HG02970 (cell line): ENCODE measurements at regions not wholly inside any gene's neighbourhood (a gene's known extent, or its start where the extent isn't known, plus 50 kb on each side); places are given as distances from the start of the nearest gene placed in this dataset.
A peak's percentile ranks its signal among the peaks of the same experiment; 100 is the strongest.

Experiments used
- ATAC-seq: cut with Tn5 transposase; IDR thresholded peaks from one replicate; pipeline ENCODE4 v1.9.1; 2021; ENCODE audit warnings: mild to moderate bottlenecking, moderate library complexity, moderate number of reproducible peaks; ENCODE audit not compliant: unreplicated experiment, low FRiP score

DNA sequence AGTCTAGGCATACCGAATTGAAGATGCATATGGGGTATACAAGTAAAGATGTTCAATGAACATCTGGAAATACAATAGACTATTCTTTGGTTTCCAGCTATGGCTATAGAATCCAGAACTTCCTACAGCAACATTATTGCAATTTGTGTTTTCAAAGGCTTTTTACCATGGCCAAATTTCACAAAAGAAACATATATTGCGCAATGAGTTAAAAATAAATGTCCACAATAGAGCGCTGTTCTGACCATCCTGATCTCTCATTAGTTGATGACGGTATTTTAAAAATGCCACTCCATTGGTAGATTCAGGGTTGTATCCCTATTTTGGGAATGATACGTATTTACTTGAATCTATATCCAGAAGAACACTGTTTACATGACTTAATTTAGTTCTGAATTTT lies 139.2 kb downstream of the LINC00632 start:
- no peak for ATAC-seq

DNA sequence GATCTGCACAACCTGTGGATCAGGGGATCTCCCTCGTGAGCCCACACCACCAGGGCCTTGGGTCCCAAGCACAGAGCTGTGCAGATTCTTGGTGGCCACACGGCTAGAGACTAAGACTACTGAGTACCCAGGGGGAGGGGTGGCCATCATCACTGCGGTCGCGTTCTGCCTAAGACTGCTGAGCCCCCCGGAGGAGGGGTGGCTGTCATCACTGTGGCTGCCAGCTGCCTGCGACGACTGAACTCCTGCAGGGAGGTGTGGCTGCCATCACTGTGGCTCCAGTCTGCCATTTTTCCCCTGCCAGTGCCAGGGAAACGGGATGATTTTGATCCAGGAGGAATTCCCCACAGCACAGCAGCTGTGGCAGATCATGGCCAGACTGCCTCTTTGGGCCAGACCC lies 141.7 kb upstream of the SPANXB1 start:
- no peak for ATAC-seq

DNA sequence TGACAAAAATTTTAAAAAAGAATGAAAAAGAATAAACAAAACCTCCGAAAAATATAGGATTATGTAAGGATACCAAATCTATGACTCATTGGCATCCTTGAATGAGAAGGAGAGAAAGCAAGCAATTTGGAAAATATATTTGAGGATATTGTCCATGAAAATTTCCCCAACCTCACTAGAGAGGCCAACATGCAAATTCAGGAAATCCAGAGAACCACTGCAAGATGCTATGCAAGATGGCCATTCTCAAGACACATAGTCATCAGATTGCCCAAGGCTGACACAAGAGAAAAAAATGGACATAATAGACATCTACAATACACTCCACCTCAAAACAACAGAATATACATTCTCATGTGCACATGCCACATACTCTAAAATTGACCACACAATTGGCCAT lies 135.9 kb upstream of the SPANXB1 start:
- ATAC-seq: no peak

DNA sequence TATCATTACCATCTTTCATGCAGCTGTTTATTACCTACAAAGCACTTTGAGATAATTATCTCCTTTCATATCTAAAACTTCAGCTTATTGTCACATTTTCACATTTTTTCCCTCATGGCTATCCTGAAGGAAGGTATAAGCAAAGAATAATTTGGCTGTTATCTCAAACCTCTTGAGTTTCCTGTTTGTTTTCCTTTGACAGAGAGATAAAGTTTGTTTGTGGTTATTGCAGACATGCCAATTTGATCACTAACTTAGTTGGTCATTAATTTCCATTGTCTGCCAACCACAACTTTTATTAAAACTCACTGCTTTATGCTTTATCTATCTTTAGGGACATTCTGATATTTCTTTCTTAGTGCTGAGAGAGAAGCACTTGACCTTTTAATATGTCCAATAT lies 89.8 kb upstream of the SPANXB1 start:
- no peak for ATAC-seq

DNA sequence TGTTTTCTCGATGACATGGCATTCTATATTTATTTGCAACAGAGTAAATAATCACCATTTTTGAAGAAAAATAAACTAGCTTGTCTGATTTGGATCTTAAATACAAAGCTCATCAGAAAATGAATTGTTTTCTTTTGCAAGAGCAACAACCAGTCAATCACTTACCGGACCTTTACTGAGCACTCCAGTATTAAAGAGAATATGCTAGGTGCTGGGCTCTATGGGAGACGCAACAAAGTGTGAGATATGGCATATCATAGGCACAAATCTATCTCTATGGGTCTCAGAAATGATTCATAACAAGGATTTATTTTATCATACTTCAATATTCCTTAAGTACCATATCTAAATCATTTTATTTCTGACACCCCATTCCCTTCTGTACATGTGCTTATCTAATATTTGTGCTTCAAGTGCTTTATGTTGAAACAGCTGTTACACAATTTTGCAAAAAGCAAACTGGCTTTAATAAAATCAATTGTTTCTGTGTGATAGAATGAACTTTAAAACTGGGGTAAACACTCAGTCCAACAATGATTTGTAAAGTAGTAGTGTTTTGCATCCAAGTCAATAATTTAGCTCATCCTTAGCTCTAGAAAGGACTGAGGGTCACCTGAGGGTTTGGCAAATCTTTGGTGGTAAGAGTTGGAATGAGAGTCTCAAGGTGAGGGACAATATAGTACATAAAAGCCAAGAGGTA lies 88.4 kb upstream of the SPANXB1 start:
- no peak for ATAC-seq

DNA sequence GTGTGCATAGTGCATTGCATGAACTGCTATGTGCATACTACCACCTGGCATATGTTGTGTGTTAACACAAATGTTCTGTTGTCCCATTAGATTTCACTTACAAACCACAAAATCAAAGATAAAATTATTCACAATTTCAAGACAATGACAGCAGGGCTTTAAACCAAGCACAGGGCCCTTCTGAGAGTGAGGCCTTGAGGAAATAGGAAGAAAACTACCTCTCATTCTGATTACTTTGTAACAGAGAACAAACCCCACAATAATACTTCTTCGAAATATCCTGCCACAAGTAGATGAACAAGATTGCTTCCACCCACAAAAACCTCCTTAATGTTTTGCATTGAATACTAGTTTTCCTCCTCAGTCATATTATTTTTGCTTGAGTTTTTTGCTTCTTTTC lies 85.5 kb upstream of the SPANXB1 start:
- ATAC-seq: no peak

DNA sequence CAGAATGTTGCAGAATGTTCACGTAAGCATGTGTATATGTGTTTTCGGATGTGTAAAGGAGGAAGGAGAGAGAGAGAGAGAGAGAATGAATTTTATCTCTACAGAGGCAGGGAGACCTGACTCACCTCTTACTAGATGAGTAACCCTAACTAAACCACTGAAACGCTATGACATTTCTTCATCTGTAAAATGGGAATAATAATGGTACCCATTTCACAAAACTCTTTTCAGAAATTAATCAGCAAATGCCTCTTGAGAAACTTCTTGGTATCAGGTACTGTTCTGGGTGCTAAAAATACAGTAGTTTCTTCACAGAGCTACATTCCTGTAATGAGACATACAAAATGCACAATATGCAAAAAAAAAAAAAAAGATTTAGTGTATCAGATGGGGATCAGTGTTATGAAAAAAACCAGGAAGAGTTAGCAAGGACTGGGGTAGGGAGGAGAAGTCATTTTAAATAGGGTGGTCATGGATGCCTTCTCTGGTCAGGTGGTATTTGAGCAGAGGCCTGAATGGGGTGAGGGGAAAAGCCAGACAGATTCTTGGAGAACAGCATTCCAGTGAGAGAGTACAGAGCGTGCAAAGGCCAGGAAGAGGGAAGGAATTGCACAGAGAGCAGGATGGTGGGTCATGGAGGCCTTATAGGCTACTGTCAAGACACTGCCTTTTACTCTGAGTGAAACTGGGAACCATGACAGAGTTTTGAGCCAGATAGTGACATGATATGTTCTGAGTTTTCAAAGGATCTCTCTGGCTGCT lies 84.9 kb upstream of the SPANXB1 start:
- ATAC-seq: no peak

DNA sequence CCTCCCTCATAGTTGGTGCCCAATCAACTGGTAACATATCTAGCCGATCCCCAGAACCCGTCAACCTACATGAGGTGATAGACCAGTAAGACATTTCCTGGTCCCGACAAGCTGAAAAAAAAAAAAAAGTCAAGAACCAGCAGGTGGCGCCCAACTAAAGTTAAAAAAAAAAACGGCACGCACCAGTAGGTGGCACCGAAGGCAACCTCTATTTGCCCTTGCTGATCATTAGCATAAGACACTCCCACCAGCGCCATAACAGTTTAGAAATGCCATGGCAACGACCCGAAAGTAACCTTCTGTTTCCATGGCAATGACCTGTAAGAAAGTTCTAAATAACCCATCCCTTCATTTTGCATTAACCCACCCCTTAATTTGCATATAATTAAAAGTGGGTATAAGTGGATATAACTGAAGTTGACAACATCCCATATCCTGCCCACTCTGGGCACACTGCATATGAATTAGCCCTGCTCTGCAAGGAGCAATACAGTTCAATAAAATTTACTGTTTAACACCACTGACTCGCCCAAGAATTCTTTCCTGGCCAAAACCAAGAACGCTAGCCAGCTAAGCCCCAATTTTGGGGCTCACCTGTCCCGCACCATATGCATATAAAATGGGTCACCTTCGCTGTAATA lies 83.9 kb upstream of the SPANXB1 start:
- ATAC-seq: peak; percentile 96

DNA sequence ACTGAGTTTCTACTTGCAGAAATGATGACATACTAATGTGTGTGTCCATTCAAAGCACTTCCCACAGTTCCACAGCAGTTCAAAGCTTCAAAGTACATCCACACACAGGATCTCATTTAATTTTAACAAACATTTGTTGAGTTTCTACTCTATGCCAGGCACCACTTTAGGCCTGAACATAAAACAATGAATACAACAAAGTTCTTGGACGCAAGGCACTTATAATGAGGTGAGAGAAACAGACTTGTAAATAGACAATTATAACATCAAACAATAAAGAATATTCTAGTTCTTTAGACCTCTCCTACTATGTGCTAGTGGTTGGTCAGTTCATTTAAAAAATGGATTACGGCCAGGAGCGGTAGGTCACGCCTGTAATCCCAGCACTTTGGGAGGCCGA lies 82.0 kb upstream of the SPANXB1 start:
- no peak for ATAC-seq

DNA sequence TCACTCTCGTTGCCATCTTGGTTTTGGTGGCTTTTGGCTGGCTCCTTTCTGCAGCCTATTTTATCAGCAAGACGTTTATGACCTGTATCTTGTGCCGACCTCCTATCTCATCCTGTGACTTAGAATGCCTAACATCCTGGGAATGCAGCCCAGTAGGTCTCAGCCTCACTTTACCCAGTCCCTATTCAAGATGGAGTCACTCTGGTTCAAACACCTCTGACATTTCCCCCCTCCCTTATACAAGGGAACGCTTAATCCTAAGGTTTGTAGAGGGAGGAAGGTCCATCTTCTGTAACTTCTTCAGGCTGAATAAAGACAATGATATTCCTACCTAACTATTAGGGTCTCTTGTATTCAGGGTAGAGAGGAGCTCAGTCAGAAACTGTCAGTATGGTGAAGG lies 79.3 kb upstream of the SPANXB1 start:
- ATAC-seq: no peak

DNA sequence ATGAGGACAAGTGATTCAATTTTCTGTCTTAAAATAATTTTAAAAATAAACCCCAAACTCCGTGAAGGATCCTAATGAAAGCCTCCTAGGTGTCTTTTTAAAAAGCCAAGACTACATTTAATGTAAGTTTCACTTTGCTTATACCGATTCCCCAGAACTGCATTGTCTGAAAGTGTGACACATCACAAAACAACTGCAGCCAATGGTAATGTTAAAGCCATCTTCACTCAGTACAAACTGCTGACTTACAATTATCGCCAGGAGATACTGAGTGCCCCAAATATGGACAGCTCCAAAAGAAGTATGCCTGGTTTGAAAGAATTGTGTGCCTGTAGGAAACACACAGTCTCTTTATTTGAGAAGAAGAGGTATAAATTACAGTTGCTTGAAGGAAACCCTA lies 73.7 kb upstream of the SPANXB1 start:
- ATAC-seq: no peak

DNA sequence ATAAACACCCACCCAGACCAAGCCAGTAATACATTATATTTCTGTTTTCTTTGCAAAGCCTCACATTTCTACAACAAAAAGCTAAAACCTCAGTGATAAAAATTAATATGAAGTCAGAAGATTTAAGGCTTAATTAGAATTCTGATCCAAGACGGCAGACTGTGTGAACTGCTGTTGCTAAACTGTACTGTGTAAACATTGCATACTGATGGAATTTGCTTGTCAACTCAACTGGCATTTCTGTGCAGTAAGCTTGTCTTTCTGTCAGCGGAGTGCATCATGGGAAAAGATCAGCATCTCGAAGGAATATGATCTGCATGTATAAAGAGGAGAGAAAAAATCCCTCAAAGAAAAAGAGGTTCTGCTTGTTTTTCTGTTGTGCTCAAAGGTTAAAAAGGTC lies 69.4 kb upstream of the SPANXB1 start:
- ATAC-seq: no peak

DNA sequence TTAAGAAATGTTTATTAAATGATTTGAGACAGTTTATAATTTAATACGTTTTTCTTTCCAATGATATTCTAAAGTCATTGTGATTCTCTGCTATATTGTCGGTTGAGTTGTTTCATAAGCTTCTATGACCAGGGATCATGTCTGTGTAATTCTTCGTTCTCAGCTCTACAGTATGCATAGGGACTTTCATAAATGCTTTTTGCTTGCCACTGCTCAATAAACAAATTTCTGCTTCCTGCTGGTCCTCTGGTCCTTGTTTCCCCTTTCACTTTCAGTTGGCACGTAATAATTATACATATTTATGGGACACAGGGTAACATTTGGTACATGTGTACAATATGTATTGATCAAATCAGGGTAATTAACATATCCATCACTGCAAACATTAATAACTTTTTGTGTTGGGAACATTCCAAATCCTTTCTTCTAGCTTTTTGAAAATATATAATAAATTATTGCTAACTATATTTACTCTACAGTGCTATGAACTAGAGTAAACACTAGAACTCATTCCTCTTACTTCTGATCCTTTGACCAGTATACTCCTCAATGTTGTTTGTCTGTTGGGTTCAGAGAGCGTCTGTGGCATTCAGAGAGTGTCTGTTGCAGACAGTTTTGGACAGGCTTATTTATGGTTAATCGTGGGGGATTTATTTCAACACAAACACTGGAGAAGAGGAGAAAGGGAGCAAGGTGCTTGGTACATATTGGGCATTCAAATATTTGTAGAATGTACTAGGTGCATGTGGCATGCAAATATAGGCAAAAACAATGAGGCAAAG lies 68.3 kb upstream of the SPANXB1 start:
- ATAC-seq: no peak

DNA sequence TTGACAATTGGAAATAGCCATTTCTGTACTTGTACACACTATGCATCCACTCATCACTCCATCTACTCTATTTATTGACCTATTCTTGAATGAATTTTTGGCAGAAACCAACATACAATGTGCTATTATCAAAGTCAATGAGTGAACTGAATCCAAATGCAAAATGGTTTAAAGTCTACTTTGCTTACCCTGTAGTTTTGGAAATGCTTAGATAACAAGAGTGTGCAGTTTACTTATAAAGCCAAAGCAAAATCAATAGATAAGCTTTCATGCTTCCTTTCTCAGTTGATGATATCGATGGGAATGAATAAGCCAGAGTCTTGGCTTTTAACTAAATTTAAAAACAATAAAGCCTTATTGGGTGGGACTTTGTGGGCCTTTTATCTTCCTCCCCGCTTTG lies 58.9 kb upstream of the SPANXB1 start:
- no peak for ATAC-seq

DNA sequence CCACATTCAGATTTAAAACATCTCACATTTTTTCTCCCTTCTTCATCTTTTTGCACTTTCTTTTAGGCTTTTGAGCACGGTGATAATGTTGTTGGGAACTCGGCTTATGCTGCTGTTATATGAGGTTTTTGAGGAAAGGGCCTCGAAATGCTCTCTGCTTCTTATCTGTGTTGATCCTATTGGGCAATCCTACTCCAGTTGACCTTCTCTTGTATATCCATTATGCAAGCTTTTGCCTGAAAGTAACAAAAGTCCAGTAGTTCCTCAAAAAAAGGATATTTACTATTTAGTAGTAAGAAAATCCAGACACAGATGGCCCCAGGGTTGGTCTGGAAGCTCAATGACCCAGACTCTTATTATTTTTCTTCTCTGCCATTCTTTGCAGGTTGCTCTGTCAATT lies 57.7 kb upstream of the SPANXB1 start:
- no peak for ATAC-seq

DNA sequence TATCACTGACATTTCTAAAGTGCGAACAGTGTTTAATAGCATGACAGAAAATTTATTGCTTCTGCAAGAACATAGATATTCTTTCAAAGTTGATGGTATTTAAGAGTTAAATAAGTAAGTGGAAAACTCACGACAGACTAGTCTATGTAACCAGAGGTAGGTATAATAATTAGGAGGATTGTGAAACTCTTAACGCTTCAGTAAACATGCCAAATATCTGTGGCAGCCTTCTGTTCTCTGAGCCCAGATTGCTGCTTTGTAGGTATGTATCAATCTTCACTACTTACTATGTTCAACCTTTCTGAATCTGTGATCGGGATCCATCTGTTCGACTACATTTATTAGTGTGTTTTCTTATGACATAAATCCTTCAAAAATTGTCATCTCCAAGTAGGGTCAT lies 53.6 kb upstream of the SPANXB1 start:
- no peak for ATAC-seq

DNA sequence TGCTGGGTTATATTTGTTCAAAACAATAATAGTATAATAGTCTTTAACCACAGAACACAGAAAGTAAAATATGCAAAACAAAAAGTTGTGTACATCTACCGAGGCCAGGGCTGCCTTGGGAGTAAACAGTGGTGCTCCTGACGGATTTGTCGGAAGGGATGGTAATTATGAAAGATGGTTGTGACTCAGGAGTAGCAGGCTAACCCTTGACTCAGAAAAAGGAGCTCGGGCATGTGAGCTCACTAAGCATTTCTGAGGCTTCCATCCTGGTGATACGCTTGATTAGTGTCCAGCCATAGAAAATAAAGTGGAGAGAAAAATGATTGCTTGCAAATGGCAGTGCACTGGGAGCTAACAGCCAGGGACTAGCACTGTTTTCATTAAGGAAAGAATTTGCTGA lies 53.2 kb upstream of the SPANXB1 start:
- ATAC-seq: no peak
